ENCODE measurements at regions not wholly inside any gene's neighbourhood (a gene's known extent, or its start where the extent isn't known, plus 50 kb on each side); places are given as distances from the start of the nearest gene placed in this dataset.

- FAIRE-seq (no peak), DNase-seq (ENCODE audit: low read depth) (no peak)
- Histone ChIP-seq H3K36me3 (ENCODE audit: control insufficient read depth, insufficient read depth, low read length) (no peaks in the 10 kb centered on the region), H3K4me3 (ENCODE audit: low read depth, low read length) (no peak overlapping the region), H3K27me3 (ENCODE audit: control insufficient read depth, insufficient read depth, low read length) (no peaks in the 10 kb centered on the region)
- no peak for TF ChIP-seq CTCF (IDR thresholded peaks at IDR 0.05; ENCODE audit: insufficient read depth, low read length, severe bottlenecking)
Measured at GRCh38 chr3:73175698-73176097, 114.2 kb downstream of the EBLN2 start.

- TF ChIP-seq CTCF (IDR thresholded peaks at IDR 0.05; ENCODE audit: insufficient read depth, low read length, severe bottlenecking): no peak
- FAIRE-seq (no peak), DNase-seq (ENCODE audit: low read depth) (no peak)
- Histone ChIP-seq H3K27me3 (ENCODE audit: control insufficient read depth, insufficient read depth, low read length) (no peaks in the 10 kb centered on the region), H3K4me3 (ENCODE audit: low read depth, low read length) (no peak overlapping the region), H3K36me3 (ENCODE audit: control insufficient read depth, insufficient read depth, low read length) (no peaks in the 10 kb centered on the region)
Measured at GRCh38 chr3:73176941-73177340, 115.5 kb downstream of the EBLN2 start.

- DNase-seq (ENCODE audit: low read depth): no peak
- no peak for FAIRE-seq
- no peak for TF ChIP-seq CTCF (IDR thresholded peaks at IDR 0.05; ENCODE audit: insufficient read depth, low read length, severe bottlenecking)
- no peak overlapping the region for H3K4me3 ChIP-seq (ENCODE audit: low read depth, low read length)
- H3K36me3 ChIP-seq (ENCODE audit: control insufficient read depth, insufficient read depth, low read length): no peaks in the 10 kb centered on the region
- H3K27me3 ChIP-seq (ENCODE audit: control insufficient read depth, insufficient read depth, low read length): no peaks in the 10 kb centered on the region
Measured at GRCh38 chr3:73177827-73178226, 116.4 kb downstream of the EBLN2 start.

- no peak for TF ChIP-seq CTCF (IDR thresholded peaks at IDR 0.05; ENCODE audit: insufficient read depth, low read length, severe bottlenecking)
- DNase-seq (ENCODE audit: low read depth): no peak
- no peak for FAIRE-seq
Measured at GRCh38 chr3:73179601-73180000, 118.1 kb downstream of the EBLN2 start.

GRCh38 chr3:73186741-73187140, 125.3 kb downstream of the EBLN2 start:
- no peak for TF ChIP-seq CTCF (IDR thresholded peaks at IDR 0.05; ENCODE audit: insufficient read depth, low read length, severe bottlenecking)
- no peak overlapping the region for H3K4me3 ChIP-seq (ENCODE audit: low read depth, low read length)
- H3K27me3 ChIP-seq (ENCODE audit: control insufficient read depth, insufficient read depth, low read length): no peaks in the 10 kb centered on the region
- FAIRE-seq: no peak
- DNase-seq (ENCODE audit: low read depth): no peak
- no peaks in the 10 kb centered on the region for H3K36me3 ChIP-seq (ENCODE audit: control insufficient read depth, insufficient read depth, low read length)

More at GRCh38 chr3:73179601-73180000, 118.1 kb downstream of the EBLN2 start:
- H3K4me3 ChIP-seq (ENCODE audit: low read depth, low read length): no peak overlapping the region
- H3K27me3 ChIP-seq (ENCODE audit: control insufficient read depth, insufficient read depth, low read length): no peaks in the 10 kb centered on the region
- H3K36me3 ChIP-seq (ENCODE audit: control insufficient read depth, insufficient read depth, low read length): no peaks in the 10 kb centered on the region

- no peaks in the 10 kb centered on the region for H3K27me3 ChIP-seq (ENCODE audit: control insufficient read depth, insufficient read depth, low read length)
- TF ChIP-seq CTCF (IDR thresholded peaks at IDR 0.05; ENCODE audit: insufficient read depth, low read length, severe bottlenecking): no peak
- no peak for FAIRE-seq
- DNase-seq (ENCODE audit: low read depth): no peak
- H3K36me3 ChIP-seq (ENCODE audit: control insufficient read depth, insufficient read depth, low read length): no peaks in the 10 kb centered on the region
- H3K4me3 ChIP-seq (ENCODE audit: low read depth, low read length): no peak overlapping the region
Measured at GRCh38 chr3:73187328-73187727, 125.9 kb downstream of the EBLN2 start.

Measured in bronchial epithelial cell (primary cell).